Activated CD4-positive, alpha-beta T cell treated with anti-CD3 and anti-CD28 coated beads for 36 hours (primary cell): ENCODE measurements at regions not wholly inside any gene's neighbourhood (a gene's known extent, or its start where the extent isn't known, plus 50 kb on each side); places are given as distances from the start of the nearest gene placed in this dataset.

Experiments used
- ATAC-seq: fragments of 200-7000 bp; cut with Tn5 transposase; one replicate; pipeline ENCODE4 v1.10.0; 2021; ENCODE audit warnings: mild to moderate bottlenecking, moderate library complexity
- CTCF ChIA-PET: fragments of 350-600 bp; sonication (Branson Sonifier 250); formaldehyde crosslinking; loops from one replicate; lab custom pipeline; 2021; ENCODE audit warnings: antibody characterized with exemption; lab: Charles Lee
- POLR2A ChIA-PET: fragments of 350-600 bp; sonication (Branson Sonifier 250); formaldehyde crosslinking; loops from one replicate; lab custom pipeline; 2021; ENCODE audit warnings: antibody characterized with exemption, inconsistent platforms; lab: Charles Lee
- DNase-seq: peaks from one replicate; pipeline ENCODE4 v3.0.0-alpha.2; 2020
- H3K27ac Mint-ChIP-seq: one replicate; pipeline ENCODE4 v1.8.0; 2021; ENCODE audit warnings: mixed read lengths
- H3K27me3 Mint-ChIP-seq: one replicate; pipeline ENCODE4 v1.8.0; 2021; ENCODE audit warnings: mixed read lengths
- H3K36me3 Mint-ChIP-seq: one replicate; pipeline ENCODE4 v1.8.0; 2021; ENCODE audit warnings: low read depth, mixed read lengths
- H3K4me1 Mint-ChIP-seq: one replicate; pipeline ENCODE4 v1.8.0; 2021; ENCODE audit warnings: mixed read lengths
- H3K4me3 Mint-ChIP-seq: one replicate; pipeline ENCODE4 v1.8.0; 2021; ENCODE audit warnings: mild to moderate bottlenecking, moderate library complexity, mixed read lengths
- H3K9me3 Mint-ChIP-seq: one replicate; pipeline ENCODE4 v1.8.0; 2021; ENCODE audit warnings: low read depth, mixed read lengths
- intact Hi-C, 2 experiments: fragments of 100-400 bp; cut with DNase I in 1 of 2; cut with micrococcal nuclease in 1 of 2; formaldehyde crosslinking; loops; one replicate each; pipeline versions ENCODE4 v1.14.2 to v1.15.1; 2022 to 2024; cut with DNase I, micrococcal nuclease

DNA sequence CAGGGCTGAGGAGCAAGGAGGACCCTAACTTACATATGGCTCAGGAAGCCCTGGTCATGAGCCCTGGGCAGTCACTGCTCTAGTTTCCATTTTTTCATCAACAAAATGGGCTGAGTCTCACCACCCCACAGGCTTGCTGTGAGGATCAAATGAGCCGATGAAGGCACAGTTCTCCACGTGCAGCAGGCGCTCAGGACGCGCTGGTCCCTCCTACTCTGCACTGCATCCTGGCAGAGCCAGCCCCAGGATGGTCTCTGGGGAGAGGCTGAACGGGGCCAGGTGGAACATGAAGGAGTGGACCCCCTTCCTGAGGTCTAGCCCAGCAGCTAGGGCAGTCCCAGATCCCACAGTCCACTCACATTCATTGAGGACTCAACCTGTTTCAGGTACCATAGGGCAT, 349.3 kb downstream of the PTPRU start:
- no peak for DNase-seq
- H3K4me3 Mint-ChIP-seq: no peak overlapping the region
- H3K27me3 Mint-ChIP-seq: peaks cover 10% of the 10 kb centered on the region
- intact Hi-C loops: no loop called here
- no peaks in the 10 kb centered on the region for H3K9me3 Mint-ChIP-seq
- H3K27ac Mint-ChIP-seq: no peak overlapping the region
- H3K36me3 Mint-ChIP-seq: no peaks in the 10 kb centered on the region
- ChIA-PET CTCF (no interaction called here), POLR2A (no interaction called here)
- no peaks in the 10 kb centered on the region for H3K4me1 Mint-ChIP-seq
- no peak for ATAC-seq

DNA sequence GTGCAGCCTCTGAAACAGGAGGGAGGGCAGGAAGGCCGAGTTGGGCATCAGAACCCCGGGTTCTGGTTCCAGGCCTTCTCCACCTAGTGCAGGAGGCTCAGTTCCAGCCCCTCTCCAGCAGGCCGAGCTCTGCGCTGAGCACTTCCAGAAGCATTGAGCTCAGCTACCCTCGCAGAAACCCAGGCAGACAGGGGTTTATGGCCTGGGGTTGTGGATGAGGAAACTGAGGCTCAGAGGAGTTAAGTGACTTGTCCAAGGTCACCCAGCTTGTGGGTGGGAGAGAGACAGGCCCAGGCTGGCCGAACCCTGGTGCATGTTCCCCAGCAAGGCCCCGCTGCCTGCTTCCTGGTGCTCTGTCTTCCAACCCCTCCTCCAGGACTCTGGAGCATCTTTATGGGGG, 348.9 kb downstream of the PTPRU start:
- H3K36me3 Mint-ChIP-seq: no peaks in the 10 kb centered on the region
- ChIA-PET POLR2A (no interaction called here), CTCF (no interaction called here)
- no peak overlapping the region for H3K4me3 Mint-ChIP-seq
- no peak for DNase-seq
- ATAC-seq: no peak
- H3K27ac Mint-ChIP-seq: no peak overlapping the region
- intact Hi-C loops: no loop called here
- no peaks in the 10 kb centered on the region for H3K4me1 Mint-ChIP-seq
- no peaks in the 10 kb centered on the region for H3K9me3 Mint-ChIP-seq
- H3K27me3 Mint-ChIP-seq: peaks cover 10% of the 10 kb centered on the region

DNA sequence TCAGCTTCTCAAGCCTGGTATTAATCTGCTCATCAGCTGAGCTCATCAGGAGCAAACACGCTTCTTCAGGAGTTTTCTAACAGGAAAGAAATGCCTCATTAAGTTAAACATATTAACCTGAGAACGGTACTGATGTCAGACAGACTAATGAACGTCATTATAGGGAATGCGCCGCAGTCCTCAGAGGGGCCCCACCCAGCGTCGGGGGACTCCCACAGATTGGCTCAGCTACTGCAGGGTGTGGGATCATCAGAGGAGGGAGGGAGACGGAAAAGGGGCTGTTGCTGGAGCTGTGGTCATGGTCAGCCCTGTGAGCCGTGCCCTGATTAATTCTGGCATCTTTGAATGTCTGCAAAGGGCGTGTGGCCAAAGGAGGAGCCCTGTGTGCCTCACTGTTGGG, 348.5 kb downstream of the PTPRU start:
- ChIA-PET CTCF (no interaction called here), POLR2A (no interaction called here)

DNA sequence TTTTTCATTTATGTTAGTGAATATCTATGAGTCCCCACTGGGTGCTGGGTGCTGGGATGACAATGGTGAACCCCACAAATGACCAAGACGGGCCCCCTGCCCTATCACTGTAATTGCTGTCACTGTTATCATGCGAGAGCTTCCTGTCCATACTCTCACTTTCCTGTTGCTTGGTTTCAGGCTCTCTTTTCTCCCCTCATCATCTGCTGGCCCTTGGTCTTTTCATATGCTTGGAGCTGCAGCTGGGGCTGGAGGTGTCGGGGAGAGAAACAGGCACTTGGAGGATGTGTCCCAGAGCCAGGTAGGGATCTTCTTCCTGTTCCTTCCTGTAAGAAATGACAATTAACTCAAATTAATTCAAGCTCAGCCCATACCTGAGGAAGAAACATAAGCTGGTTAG, 348.0 kb downstream of the PTPRU start:
- POLR2A ChIA-PET: no interaction called here
- no peak overlapping the region for H3K27ac Mint-ChIP-seq
- H3K27me3 Mint-ChIP-seq: peaks cover 10% of the 10 kb centered on the region
- ATAC-seq (no peak), DNase-seq (no peak)
- H3K36me3 Mint-ChIP-seq: no peaks in the 10 kb centered on the region
- H3K9me3 Mint-ChIP-seq: no peaks in the 10 kb centered on the region
- no peaks in the 10 kb centered on the region for H3K4me1 Mint-ChIP-seq
- intact Hi-C loops: no loop called here
- H3K4me3 Mint-ChIP-seq: no peak overlapping the region
- CTCF ChIA-PET: no interaction called here

More for the DNA sequence above, 348.5 kb downstream of the PTPRU start:
- intact Hi-C loops: no loop called here
- peaks cover 10% of the 10 kb centered on the region for H3K27me3 Mint-ChIP-seq
- ATAC-seq (no peak), DNase-seq (no peak)
- H3K4me1 Mint-ChIP-seq: no peaks in the 10 kb centered on the region
- no peaks in the 10 kb centered on the region for H3K9me3 Mint-ChIP-seq
- no peak overlapping the region for H3K4me3 Mint-ChIP-seq
- H3K27ac Mint-ChIP-seq: no peak overlapping the region
- no peaks in the 10 kb centered on the region for H3K36me3 Mint-ChIP-seq

DNA sequence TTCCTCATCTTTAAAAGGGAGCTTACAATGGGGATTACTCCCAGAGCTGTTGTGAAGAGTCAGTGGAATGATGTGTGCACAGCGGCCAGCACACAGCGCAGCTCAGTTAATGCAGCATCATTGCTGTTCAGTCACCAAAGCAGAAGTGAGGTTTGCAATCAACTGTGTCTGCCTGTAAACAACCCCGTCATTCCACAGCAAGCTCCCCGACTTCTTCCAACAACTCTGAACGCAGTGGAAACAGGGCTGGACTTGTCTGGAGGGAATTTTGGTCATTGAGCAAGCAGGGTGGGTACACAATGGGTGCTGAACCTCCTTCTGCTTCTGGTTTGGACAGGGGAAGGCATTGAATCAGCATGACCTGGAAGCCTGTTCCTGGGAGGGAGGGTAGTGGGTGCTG, 347.4 kb downstream of the PTPRU start:
- POLR2A ChIA-PET: no interaction called here
- H3K27ac Mint-ChIP-seq: no peak overlapping the region

GRCh38 chr1:29581256-29581655, 344.9 kb downstream of the PTPRU start:
- Mint-ChIP-seq H3K4me3 (no peak overlapping the region), H3K27me3 (no peaks in the 10 kb centered on the region), H3K4me1 (no peaks in the 10 kb centered on the region), H3K36me3 (no peaks in the 10 kb centered on the region), H3K9me3 (no peaks in the 10 kb centered on the region), H3K27ac (no peak overlapping the region)
- ATAC-seq (no peak), DNase-seq (no peak)
- ChIA-PET CTCF (no interaction called here), POLR2A (no interaction called here)
- intact Hi-C loops: no loop called here

More for the DNA sequence above, 347.4 kb downstream of the PTPRU start:
- H3K4me1 Mint-ChIP-seq: no peaks in the 10 kb centered on the region
- DNase-seq: no peak
- intact Hi-C loops: no loop called here
- no peak for ATAC-seq
- no peaks in the 10 kb centered on the region for H3K9me3 Mint-ChIP-seq
- H3K27me3 Mint-ChIP-seq: peaks cover 10% of the 10 kb centered on the region
- CTCF ChIA-PET: no interaction called here
- no peaks in the 10 kb centered on the region for H3K36me3 Mint-ChIP-seq
- H3K4me3 Mint-ChIP-seq: no peak overlapping the region

DNA sequence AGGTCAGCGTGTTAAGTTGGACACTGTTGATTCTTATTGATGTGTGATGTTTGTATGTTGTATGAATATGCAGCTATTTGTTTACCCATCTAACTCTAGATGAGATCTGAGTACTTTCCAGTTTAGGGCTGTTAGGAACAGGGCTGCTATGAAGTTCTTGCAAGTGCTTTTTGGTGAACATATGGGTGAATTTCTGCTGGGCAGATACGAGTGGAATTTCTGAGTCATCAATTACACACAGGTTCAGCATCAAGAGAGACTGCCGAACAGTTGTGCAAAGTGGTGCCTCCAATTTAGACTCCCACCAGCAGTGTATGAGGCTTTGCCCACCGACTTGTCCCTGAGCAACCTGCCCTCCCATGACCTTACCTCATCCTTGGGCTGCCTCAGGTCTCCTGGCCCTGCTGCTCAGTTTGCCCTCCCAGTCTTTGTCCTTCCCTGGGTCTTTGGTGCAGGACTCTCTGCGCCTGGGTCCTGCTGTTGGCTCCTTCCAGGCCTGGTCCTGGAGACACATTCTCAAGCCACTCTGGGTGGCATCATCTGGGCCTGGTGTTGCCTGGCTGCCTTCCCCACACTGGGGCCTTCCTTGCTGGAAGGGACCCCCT, 343.6 kb downstream of the PTPRU start:
- ATAC-seq (no peak), DNase-seq (no peak)
- ChIA-PET CTCF (no interaction called here), POLR2A (no interaction called here)
- H3K27me3 Mint-ChIP-seq: peaks cover 3% of the 10 kb centered on the region
- no peak overlapping the region for H3K27ac Mint-ChIP-seq
- H3K4me3 Mint-ChIP-seq: no peak overlapping the region
- H3K36me3 Mint-ChIP-seq: no peaks in the 10 kb centered on the region
- no peaks in the 10 kb centered on the region for H3K4me1 Mint-ChIP-seq
- no peaks in the 10 kb centered on the region for H3K9me3 Mint-ChIP-seq
- intact Hi-C loops: no loop called here

GRCh38 chr1:29577512-29577911, 341.2 kb downstream of the PTPRU start:
- no peaks in the 10 kb centered on the region for H3K9me3 Mint-ChIP-seq
- no peak for ATAC-seq
- H3K36me3 Mint-ChIP-seq: no peaks in the 10 kb centered on the region
- no peak overlapping the region for H3K27ac Mint-ChIP-seq
- intact Hi-C loops: no loop called here
- H3K27me3 Mint-ChIP-seq: peaks cover 3% of the 10 kb centered on the region
- no peaks in the 10 kb centered on the region for H3K4me1 Mint-ChIP-seq
- no peak overlapping the region for H3K4me3 Mint-ChIP-seq
- ChIA-PET POLR2A (no interaction called here), CTCF (no interaction called here)
- no peak for DNase-seq

GRCh38 chr1:29576510-29576909, 340.2 kb downstream of the PTPRU start:
- no peaks in the 10 kb centered on the region for H3K4me1 Mint-ChIP-seq
- H3K9me3 Mint-ChIP-seq: no peaks in the 10 kb centered on the region
- DNase-seq: no peak
- ATAC-seq: no peak
- CTCF ChIA-PET: no interaction called here
- H3K36me3 Mint-ChIP-seq: no peaks in the 10 kb centered on the region
- H3K27ac Mint-ChIP-seq: no peak overlapping the region
- peaks cover 3% of the 10 kb centered on the region for H3K27me3 Mint-ChIP-seq
- intact Hi-C loops: no loop called here
- POLR2A ChIA-PET: no interaction called here
- no peak overlapping the region for H3K4me3 Mint-ChIP-seq

- DNase-seq (no peak), ATAC-seq (no peak)
- no peaks in the 10 kb centered on the region for H3K4me1 Mint-ChIP-seq
- H3K27me3 Mint-ChIP-seq: peaks cover 3% of the 10 kb centered on the region
- no peaks in the 10 kb centered on the region for H3K9me3 Mint-ChIP-seq
- POLR2A ChIA-PET: no interaction called here
- intact Hi-C loops: no loop called here
- no peaks in the 10 kb centered on the region for H3K36me3 Mint-ChIP-seq
- H3K4me3 Mint-ChIP-seq: no peak overlapping the region
- CTCF ChIA-PET: no interaction called here
- H3K27ac Mint-ChIP-seq: no peak overlapping the region
Measured at GRCh38 chr1:29575826-29576225, 339.5 kb downstream of the PTPRU start.

GRCh38 chr1:29575277-29575676, 339.0 kb downstream of the PTPRU start:
- no peak for DNase-seq
- no peak overlapping the region for H3K4me3 Mint-ChIP-seq
- no peak for ATAC-seq
- H3K27me3 Mint-ChIP-seq: peaks cover 3% of the 10 kb centered on the region
- no peak overlapping the region for H3K27ac Mint-ChIP-seq
- ChIA-PET CTCF (no interaction called here), POLR2A (no interaction called here)
- no peaks in the 10 kb centered on the region for H3K4me1 Mint-ChIP-seq
- H3K36me3 Mint-ChIP-seq: no peaks in the 10 kb centered on the region
- intact Hi-C loops: no loop called here
- no peaks in the 10 kb centered on the region for H3K9me3 Mint-ChIP-seq

GRCh38 chr1:29574871-29575270, 338.5 kb downstream of the PTPRU start:
- Mint-ChIP-seq H3K4me1 (no peaks in the 10 kb centered on the region), H3K4me3 (no peak overlapping the region), H3K27ac (no peak overlapping the region), H3K27me3 (peaks cover 3% of the 10 kb centered on the region), H3K36me3 (no peaks in the 10 kb centered on the region), H3K9me3 (no peaks in the 10 kb centered on the region)
- DNase-seq (no peak), ATAC-seq (no peak)
- CTCF ChIA-PET: no interaction called here
- intact Hi-C loops: no loop called here
- POLR2A ChIA-PET: no interaction called here
